Parathyroid adenoma (tissue), 2 donors: ENCODE measurements at regions not wholly inside any gene's neighbourhood (a gene's known extent, or its start where the extent isn't known, plus 50 kb on each side); places are given as distances from the start of the nearest gene placed in this dataset.

Source experiments
- H2AFZ ChIP-seq: fragments of 300-600 bp; sonication (generic); one replicate; pipeline ENCODE4 v1.7.0; 2017; ENCODE audit warnings: antibody characterized with exemption, mild to moderate bottlenecking
- H3K27ac ChIP-seq: fragments of 300-600 bp; sonication (generic); one replicate; pipeline ENCODE4 v1.7.0; 2017
- H3K27me3 ChIP-seq: fragments of 300-600 bp; sonication (generic); one replicate; pipeline ENCODE4 v1.7.0; 2017; ENCODE audit warnings: low read length; ENCODE audit not compliant: control insufficient read depth, insufficient read depth
- H3K36me3 ChIP-seq: fragments of 300-600 bp; sonication (generic); one replicate; pipeline ENCODE4 v1.7.0; 2017; ENCODE audit warnings: low read length; ENCODE audit not compliant: control insufficient read depth, insufficient read depth
- H3K4me1 ChIP-seq: fragments of 300-600 bp; sonication (generic); one replicate; pipeline ENCODE4 v1.7.0; 2017; ENCODE audit warnings: control low read depth
- H3K4me2 ChIP-seq: fragments of 300-600 bp; sonication (generic); one replicate; pipeline ENCODE4 v1.7.0; 2017; ENCODE audit warnings: low read length
- H3K4me3 ChIP-seq: fragments of 300-600 bp; sonication (generic); one replicate; pipeline ENCODE4 v1.7.0; 2017; ENCODE audit warnings: low read depth, low read length
- H3K79me2 ChIP-seq: fragments of 300-600 bp; sonication (generic); one replicate; pipeline ENCODE4 v1.7.0; 2017; ENCODE audit warnings: control low read depth
- H3K9ac ChIP-seq: fragments of 300-600 bp; sonication (generic); one replicate; pipeline ENCODE4 v1.7.0; 2017; ENCODE audit warnings: mild to moderate bottlenecking
- H3K9me3 ChIP-seq: fragments of 300-600 bp; sonication (generic); one replicate; pipeline ENCODE4 v1.7.0; 2017; ENCODE audit warnings: low read length; ENCODE audit not compliant: control insufficient read depth
- CTCF ChIP-seq: fragments of 300-600 bp; sonication (generic); IDR thresholded peaks from one replicate; pipeline ENCODE4 v1.7.0; 2017; ENCODE audit warnings: antibody characterized with exemption, mild to moderate bottlenecking
- donor health status: primary hyperparathyroidism.

- Histone ChIP-seq H3K4me3 (no peak overlapping the region), H3K27ac (no peak overlapping the region), H3K27me3 (no peaks in the 10 kb centered on the region), H2AFZ (no peak overlapping the region), H3K79me2 (no peaks in the 10 kb centered on the region), H3K4me1 (no peaks in the 10 kb centered on the region), H3K4me2 (no peak overlapping the region), H3K36me3 (no peaks in the 10 kb centered on the region), H3K9ac (no peak overlapping the region), H3K9me3 (no peaks in the 10 kb centered on the region)
- no peak for TF ChIP-seq CTCF
Observed at GRCh38 chr14:106562451-106562850, 1036.1 kb downstream of the TMEM121 start.

GRCh38 chr14:106564058-106564643 is 1037.8 kb downstream of the TMEM121 start:
- Histone ChIP-seq H3K4me3 (no peak overlapping the region), H3K4me1 (no peaks in the 10 kb centered on the region), H3K79me2 (no peaks in the 10 kb centered on the region), H3K27ac (no peak overlapping the region), H3K4me2 (no peak overlapping the region), H3K36me3 (no peaks in the 10 kb centered on the region), H3K27me3 (no peaks in the 10 kb centered on the region), H2AFZ (no peak overlapping the region), H3K9me3 (no peaks in the 10 kb centered on the region), H3K9ac (no peak overlapping the region)
- no peak for TF ChIP-seq CTCF

GRCh38 chr14:106578481-106578880 is 1052.1 kb downstream of the TMEM121 start:
- no peaks in the 10 kb centered on the region for H3K27me3 ChIP-seq

GRCh38 chr14:106579084-106579483 is 1052.7 kb downstream of the TMEM121 start:
- H3K9me3 ChIP-seq: no peaks in the 10 kb centered on the region
- no peaks in the 10 kb centered on the region for H3K4me1 ChIP-seq
- H3K9ac ChIP-seq: no peak overlapping the region
- no peak overlapping the region for H3K4me2 ChIP-seq
- H3K4me3 ChIP-seq: no peak overlapping the region
- H3K79me2 ChIP-seq: no peaks in the 10 kb centered on the region
- H2AFZ ChIP-seq: no peak overlapping the region
- no peak overlapping the region for H3K27ac ChIP-seq
- no peaks in the 10 kb centered on the region for H3K27me3 ChIP-seq
- no peak for TF ChIP-seq CTCF
- H3K36me3 ChIP-seq: no peaks in the 10 kb centered on the region

More at GRCh38 chr14:106578481-106578880, 1052.1 kb downstream of the TMEM121 start:
- Histone ChIP-seq H3K4me3 (no peak overlapping the region), H3K4me2 (no peak overlapping the region), H3K9me3 (no peaks in the 10 kb centered on the region), H3K9ac (no peak overlapping the region), H3K79me2 (no peaks in the 10 kb centered on the region), H2AFZ (no peak overlapping the region), H3K4me1 (no peaks in the 10 kb centered on the region), H3K36me3 (no peaks in the 10 kb centered on the region), H3K27ac (no peak overlapping the region)
- no peak for TF ChIP-seq CTCF

GRCh38 chr14:106585692-106586091 is 1059.3 kb downstream of the TMEM121 start:
- no peaks in the 10 kb centered on the region for H3K79me2 ChIP-seq
- H2AFZ ChIP-seq: no peak overlapping the region
- no peak overlapping the region for H3K9ac ChIP-seq
- no peak overlapping the region for H3K27ac ChIP-seq
- no peaks in the 10 kb centered on the region for H3K36me3 ChIP-seq
- no peaks in the 10 kb centered on the region for H3K4me1 ChIP-seq
- no peak for TF ChIP-seq CTCF
- H3K4me3 ChIP-seq: no peak overlapping the region
- H3K27me3 ChIP-seq: no peaks in the 10 kb centered on the region
- H3K9me3 ChIP-seq: no peaks in the 10 kb centered on the region
- no peak overlapping the region for H3K4me2 ChIP-seq
